ENCODE measurements at regions not wholly inside any gene's neighbourhood (a gene's known extent, or its start where the extent isn't known, plus 50 kb on each side); places are given as distances from the start of the nearest gene placed in this dataset.

- peak overlapping the region; percentile 10 for H3K27ac Mint-ChIP-seq
Observed at GRCh38 chr4:33422656-33423055, 2702.5 kb downstream of the PCDH7 start.

GRCh38 chr4:33425936-33426335 is 2705.8 kb downstream of the PCDH7 start:
- Mint-ChIP-seq H3K9me3 (no peaks in the 10 kb centered on the region), H3K27ac (no peak overlapping the region), H3K4me1 (ENCODE audit: unreplicated experiment) (peaks cover 14% of the 10 kb centered on the region), H3K27me3 (no peaks in the 10 kb centered on the region), H3K4me3 (no peak overlapping the region), H3K36me3 (no peaks in the 10 kb centered on the region)
- no peak for DNase-seq (ENCODE audit: extremely low spot score, unreplicated experiment)
- TF ChIP-seq CTCF (conservative IDR thresholded peaks at IDR 0.05): no peak

More at GRCh38 chr4:33422656-33423055, 2702.5 kb downstream of the PCDH7 start:
- Mint-ChIP-seq H3K4me1 (ENCODE audit: unreplicated experiment) (peaks cover 14% of the 10 kb centered on the region), H3K4me3 (no peak overlapping the region), H3K36me3 (no peaks in the 10 kb centered on the region), H3K27me3 (no peaks in the 10 kb centered on the region), H3K9me3 (peaks cover 4% of the 10 kb centered on the region)
- TF ChIP-seq CTCF (conservative IDR thresholded peaks at IDR 0.05): no peak
- no peak for DNase-seq (ENCODE audit: extremely low spot score, unreplicated experiment)

GRCh38 chr4:33427676-33428075 is 2707.5 kb downstream of the PCDH7 start:
- no peaks in the 10 kb centered on the region for H3K36me3 Mint-ChIP-seq
- no peak for DNase-seq (ENCODE audit: extremely low spot score, unreplicated experiment)
- no peak overlapping the region for H3K4me3 Mint-ChIP-seq
- no peak for TF ChIP-seq CTCF (conservative IDR thresholded peaks at IDR 0.05)
- H3K27me3 Mint-ChIP-seq: no peaks in the 10 kb centered on the region
- peaks cover 10% of the 10 kb centered on the region for H3K4me1 Mint-ChIP-seq (ENCODE audit: unreplicated experiment)
- H3K27ac Mint-ChIP-seq: no peak overlapping the region
- no peaks in the 10 kb centered on the region for H3K9me3 Mint-ChIP-seq

GRCh38 chr4:33429971-33430370 is 2709.8 kb downstream of the PCDH7 start:
- H3K27me3 Mint-ChIP-seq: no peaks in the 10 kb centered on the region
- no peak overlapping the region for H3K4me3 Mint-ChIP-seq
- no peaks in the 10 kb centered on the region for H3K36me3 Mint-ChIP-seq
- DNase-seq (ENCODE audit: extremely low spot score, unreplicated experiment): no peak
- no peaks in the 10 kb centered on the region for H3K4me1 Mint-ChIP-seq (ENCODE audit: unreplicated experiment)
- H3K27ac Mint-ChIP-seq: no peak overlapping the region
- TF ChIP-seq CTCF (conservative IDR thresholded peaks at IDR 0.05): no peak
- H3K9me3 Mint-ChIP-seq: no peaks in the 10 kb centered on the region

- DNase-seq (ENCODE audit: extremely low spot score, unreplicated experiment): no peak
- H3K4me3 Mint-ChIP-seq: no peak overlapping the region
- H3K27me3 Mint-ChIP-seq: no peaks in the 10 kb centered on the region
- H3K9me3 Mint-ChIP-seq: no peaks in the 10 kb centered on the region
- TF ChIP-seq CTCF (conservative IDR thresholded peaks at IDR 0.05): no peak
- H3K4me1 Mint-ChIP-seq (ENCODE audit: unreplicated experiment): no peaks in the 10 kb centered on the region
- no peak overlapping the region for H3K27ac Mint-ChIP-seq
- no peaks in the 10 kb centered on the region for H3K36me3 Mint-ChIP-seq
Observed at GRCh38 chr4:33437406-33437805, 2717.2 kb downstream of the PCDH7 start.

- no peak for DNase-seq (ENCODE audit: extremely low spot score, unreplicated experiment)
- no peaks in the 10 kb centered on the region for H3K4me1 Mint-ChIP-seq (ENCODE audit: unreplicated experiment)
Observed at GRCh38 chr4:33446953-33447352, 2726.8 kb downstream of the PCDH7 start.

More at GRCh38 chr4:33446953-33447352, 2726.8 kb downstream of the PCDH7 start:
- Mint-ChIP-seq H3K27ac (no peak overlapping the region), H3K27me3 (peaks cover 3% of the 10 kb centered on the region), H3K9me3 (peaks cover 6% of the 10 kb centered on the region), H3K4me3 (no peak overlapping the region), H3K36me3 (no peaks in the 10 kb centered on the region)
- TF ChIP-seq CTCF (conservative IDR thresholded peaks at IDR 0.05): no peak

Measured in type B pancreatic cell (in vitro differentiated cells).